GM12873 (cell line): ENCODE measurements at regions not wholly inside any gene's neighbourhood (a gene's known extent, or its start where the extent isn't known, plus 50 kb on each side); places are given as distances from the start of the nearest gene placed in this dataset.

Experiments used
- CTCF ChIP-seq: IDR thresholded peaks from 2 replicates; pipeline ENCODE4 v1.5.1; 2012; ENCODE audit warnings: low read depth, mild to moderate bottlenecking, moderate library complexity, low read length, control low read depth; ENCODE audit not compliant: insufficient read depth; ENCODE audit errors: missing control alignments

GRCh38 chr12:87775784-87776183 is 253.4 kb downstream of the C12orf50 start:
- TF ChIP-seq CTCF, result no peak

GRCh38 chr12:87775051-87775450 is 254.2 kb downstream of the C12orf50 start:
- no peak for TF ChIP-seq CTCF

- TF ChIP-seq CTCF, result no peak
These were observed 256.8 kb downstream of the C12orf50 start for GRCh38 chr12:87772401-87772800.

GRCh38 chr12:87768501-87769287 is 260.5 kb downstream of the C12orf50 start:
- no peak for TF ChIP-seq CTCF

GRCh38 chr12:87766044-87766443 is 263.2 kb downstream of the C12orf50 start:
- TF ChIP-seq CTCF, result no peak

GRCh38 chr12:87760943-87761342 is 268.3 kb downstream of the C12orf50 start:
- TF ChIP-seq CTCF, result no peak

GRCh38 chr12:87758271-87758670 is 270.9 kb downstream of the C12orf50 start:
- no peak for TF ChIP-seq CTCF
